Stimulated activated effector memory CD8-positive, alpha-beta T cell treated with anti-CD3 and anti-CD28 coated beads, Interleukin-12 subunit alpha, Interleukin-12 subunit beta, amount 100 ng/mL, for 72 hours (primary cell): ENCODE measurements at regions not wholly inside any gene's neighbourhood (a gene's known extent, or its start where the extent isn't known, plus 50 kb on each side); places are given as distances from the start of the nearest gene placed in this dataset.

ENCODE experiments used
- ATAC-seq: fragments of 150-1000 bp; cut with Tn5 transposase; 2 replicates; pipeline ENCODE4 v1.10.0; 2021
- DNase-seq, 2 donors: peaks; one replicate each; pipeline ENCODE4 v3.0.0; 2021 to 2022; ENCODE audit warnings: low spot score in 2 of 2
- H3K27ac Mint-ChIP-seq: one replicate; pipeline ENCODE4 v1.8.0; 2022; ENCODE audit warnings: mild to moderate bottlenecking, mixed read lengths
- H3K36me3 Mint-ChIP-seq: one replicate; pipeline ENCODE4 v1.8.0; 2022; ENCODE audit warnings: mild to moderate bottlenecking, mixed read lengths
- H3K4me1 Mint-ChIP-seq: one replicate; pipeline ENCODE4 v1.8.0; 2022; ENCODE audit warnings: mixed read lengths
- H3K4me3 Mint-ChIP-seq: one replicate; pipeline ENCODE4 v1.8.0; 2022; ENCODE audit warnings: mild to moderate bottlenecking, mixed read lengths
- H3K9me3 Mint-ChIP-seq: one replicate; pipeline ENCODE4 v1.8.0; 2022; ENCODE audit warnings: mixed read lengths

DNA sequence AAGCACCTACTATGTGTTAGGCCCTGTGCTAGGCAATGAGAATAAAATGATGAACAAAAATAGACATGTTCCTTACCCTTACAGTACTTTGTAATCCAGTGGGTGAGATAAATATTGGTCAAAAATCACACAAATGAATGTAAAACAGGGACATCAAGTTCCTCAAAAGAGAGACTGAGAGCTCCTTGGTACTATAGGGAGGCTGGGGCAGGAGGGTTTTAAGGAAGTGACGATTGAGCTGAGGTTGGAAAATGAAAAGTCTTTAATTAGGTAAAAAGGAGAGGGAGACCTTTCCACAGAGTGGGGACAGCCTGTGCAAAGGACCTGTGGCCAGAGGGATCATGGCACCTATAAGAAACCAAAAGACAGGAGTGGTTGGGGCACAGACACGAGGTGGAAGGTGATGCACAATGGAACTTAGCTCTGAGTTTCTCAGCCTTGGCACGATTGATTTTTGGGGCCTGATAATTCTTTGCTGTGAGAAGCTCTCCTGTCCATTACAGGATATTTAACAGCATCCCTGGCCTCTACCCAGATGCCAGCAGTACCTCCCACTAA, 140.3 kb downstream of the CEP57L1 start:
- H3K4me1 Mint-ChIP-seq = peaks cover 18% of the 10 kb centered on the region

DNA sequence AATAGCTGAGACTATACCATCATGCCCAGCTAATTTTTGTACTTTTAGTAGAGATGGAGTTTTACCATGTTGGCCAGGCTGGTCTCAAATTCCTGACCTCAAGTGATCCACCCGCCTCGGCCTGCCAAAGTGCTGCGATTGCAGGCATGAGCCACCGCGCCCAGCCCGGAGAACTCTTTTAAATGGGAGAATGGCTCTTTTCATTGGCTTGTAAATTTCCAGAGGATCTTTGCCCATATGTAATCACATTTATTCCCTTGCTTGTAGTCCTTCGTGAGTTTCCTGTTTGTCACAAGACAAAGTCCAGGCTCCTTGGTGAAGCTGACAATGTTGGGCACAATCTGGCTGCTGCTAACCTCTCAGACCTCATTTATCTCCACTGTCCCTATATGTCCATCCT, 135.1 kb downstream of the CEP57L1 start:
- Mint-ChIP-seq H3K27ac (no peak overlapping the region), H3K4me1 (no peaks in the 10 kb centered on the region), H3K4me3 (no peak overlapping the region), H3K9me3 (no peaks in the 10 kb centered on the region), H3K36me3 (no peaks in the 10 kb centered on the region)
- DNase-seq (no peak), ATAC-seq (no peak)

More for the DNA sequence above, 140.3 kb downstream of the CEP57L1 start:
- ATAC-seq = no peak
- H3K4me3 Mint-ChIP-seq = no peak overlapping the region
- H3K27ac Mint-ChIP-seq = no peak overlapping the region
- H3K36me3 Mint-ChIP-seq = no peaks in the 10 kb centered on the region
- no peaks in the 10 kb centered on the region for H3K9me3 Mint-ChIP-seq
- no peak for DNase-seq

DNA sequence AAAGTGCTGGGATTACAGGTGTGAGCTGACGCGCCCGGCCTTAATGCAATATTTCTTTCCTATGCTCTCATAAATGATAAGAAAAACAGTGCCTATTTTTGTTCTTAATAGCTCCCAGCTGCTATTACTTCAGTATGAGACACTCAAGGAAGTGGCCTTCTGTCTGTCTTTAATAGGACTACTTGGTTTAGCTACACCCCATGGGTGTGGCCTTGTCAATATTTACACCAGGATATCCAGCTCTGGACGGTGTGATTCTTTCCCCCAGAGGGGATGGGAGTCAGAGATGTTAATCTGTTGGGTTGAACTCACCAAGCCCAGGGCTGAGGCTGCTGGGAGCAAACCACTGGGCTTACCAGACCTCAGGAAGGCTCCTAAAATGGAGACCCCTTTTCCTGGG, 134.2 kb downstream of the CEP57L1 start:
- no peak for ATAC-seq
- H3K27ac Mint-ChIP-seq = no peak overlapping the region

DNA sequence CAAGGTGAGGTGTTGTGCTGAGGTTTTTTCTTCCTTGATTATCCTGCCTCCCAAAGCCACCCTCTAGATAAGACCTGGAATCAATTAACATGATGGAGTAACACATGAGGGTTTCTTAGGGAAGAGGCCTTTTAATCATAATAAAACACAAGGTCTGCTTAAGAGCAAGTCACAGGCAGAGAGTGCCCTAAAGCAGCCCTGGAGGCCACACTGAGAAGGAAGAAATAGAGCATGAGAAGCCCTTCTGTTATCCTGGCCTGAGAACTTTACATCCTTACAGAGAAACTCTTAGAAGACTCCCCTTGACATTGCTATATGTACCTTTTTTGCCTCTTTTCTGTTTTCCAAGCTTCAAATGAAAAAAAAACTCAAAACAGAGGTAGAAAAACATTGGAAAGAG, 132.3 kb downstream of the CEP57L1 start:
- no peaks in the 10 kb centered on the region for H3K4me1 Mint-ChIP-seq
- H3K9me3 Mint-ChIP-seq = no peaks in the 10 kb centered on the region
- DNase-seq (no peak), ATAC-seq (no peak)
- no peak overlapping the region for H3K27ac Mint-ChIP-seq
- H3K36me3 Mint-ChIP-seq = no peaks in the 10 kb centered on the region
- no peak overlapping the region for H3K4me3 Mint-ChIP-seq

More for the DNA sequence above, 134.2 kb downstream of the CEP57L1 start:
- H3K36me3 Mint-ChIP-seq = no peaks in the 10 kb centered on the region
- DNase-seq = no peak
- H3K4me3 Mint-ChIP-seq = no peak overlapping the region
- no peaks in the 10 kb centered on the region for H3K9me3 Mint-ChIP-seq
- H3K4me1 Mint-ChIP-seq = no peaks in the 10 kb centered on the region

DNA sequence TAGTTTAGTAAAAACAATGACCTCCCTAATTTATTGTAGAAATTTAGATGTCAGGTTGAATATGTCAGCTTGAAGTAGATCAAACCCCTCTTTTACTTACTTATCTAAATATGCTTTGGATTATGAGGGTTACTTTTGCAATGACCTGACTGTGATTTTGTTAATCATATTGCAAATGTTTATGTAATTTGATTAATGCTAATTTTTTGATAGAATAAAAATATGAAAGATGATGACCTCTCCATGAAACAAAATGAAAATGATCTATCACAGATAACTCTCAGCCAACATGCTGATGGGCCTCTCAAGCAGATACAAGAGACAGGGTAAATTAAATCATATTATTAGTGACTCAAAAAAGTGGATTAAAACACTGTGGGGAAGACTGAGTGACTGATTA, 131.0 kb downstream of the CEP57L1 start:
- no peaks in the 10 kb centered on the region for H3K36me3 Mint-ChIP-seq
- no peak for DNase-seq
- H3K4me1 Mint-ChIP-seq = no peaks in the 10 kb centered on the region
- H3K27ac Mint-ChIP-seq = no peak overlapping the region
- no peaks in the 10 kb centered on the region for H3K9me3 Mint-ChIP-seq
- ATAC-seq = no peak
- H3K4me3 Mint-ChIP-seq = no peak overlapping the region

DNA sequence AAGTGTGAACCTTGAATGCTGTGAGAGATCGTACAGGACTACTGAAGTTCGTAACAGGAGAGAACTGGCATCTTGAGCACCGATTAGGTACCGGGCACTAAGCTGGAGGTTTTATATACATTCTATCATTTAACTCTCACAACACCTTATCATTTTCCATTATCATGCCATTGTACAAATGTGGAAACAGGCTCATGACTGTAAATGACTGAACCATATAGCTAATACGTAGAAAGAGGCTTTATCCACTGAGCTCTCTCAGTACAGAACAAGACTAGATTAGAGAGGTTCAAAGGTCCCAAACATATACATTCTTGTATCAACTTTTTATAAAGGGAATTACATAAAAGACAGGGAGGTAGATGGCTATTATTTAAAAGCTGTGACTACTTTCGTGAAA, 130.6 kb downstream of the CEP57L1 start:
- Mint-ChIP-seq H3K36me3 (no peaks in the 10 kb centered on the region), H3K9me3 (no peaks in the 10 kb centered on the region), H3K27ac (no peak overlapping the region), H3K4me3 (no peak overlapping the region), H3K4me1 (peaks cover 3% of the 10 kb centered on the region)
- ATAC-seq (no peak), DNase-seq (no peak)

DNA sequence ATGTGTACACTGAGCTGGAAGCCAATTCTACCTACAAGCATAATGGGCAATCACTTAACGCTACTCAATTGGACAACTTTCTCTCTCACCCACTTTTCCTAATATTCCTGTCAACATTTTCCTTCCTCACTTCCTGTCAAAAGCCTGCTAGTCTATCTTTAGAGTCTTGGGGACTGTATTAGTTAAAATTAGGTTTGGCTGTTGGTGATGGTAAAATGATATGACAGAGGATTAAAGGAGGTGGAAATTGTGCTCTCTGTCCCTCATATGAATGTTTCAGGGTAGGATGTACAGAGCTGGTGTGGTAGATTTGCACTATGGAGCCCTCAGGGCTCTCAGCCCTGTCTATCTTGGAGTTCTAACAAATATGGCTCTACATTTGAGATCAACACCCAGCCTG, 129.7 kb downstream of the CEP57L1 start:
- H3K4me1 Mint-ChIP-seq = peaks cover 12% of the 10 kb centered on the region
- DNase-seq = no peak
- no peak overlapping the region for H3K4me3 Mint-ChIP-seq

DNA sequence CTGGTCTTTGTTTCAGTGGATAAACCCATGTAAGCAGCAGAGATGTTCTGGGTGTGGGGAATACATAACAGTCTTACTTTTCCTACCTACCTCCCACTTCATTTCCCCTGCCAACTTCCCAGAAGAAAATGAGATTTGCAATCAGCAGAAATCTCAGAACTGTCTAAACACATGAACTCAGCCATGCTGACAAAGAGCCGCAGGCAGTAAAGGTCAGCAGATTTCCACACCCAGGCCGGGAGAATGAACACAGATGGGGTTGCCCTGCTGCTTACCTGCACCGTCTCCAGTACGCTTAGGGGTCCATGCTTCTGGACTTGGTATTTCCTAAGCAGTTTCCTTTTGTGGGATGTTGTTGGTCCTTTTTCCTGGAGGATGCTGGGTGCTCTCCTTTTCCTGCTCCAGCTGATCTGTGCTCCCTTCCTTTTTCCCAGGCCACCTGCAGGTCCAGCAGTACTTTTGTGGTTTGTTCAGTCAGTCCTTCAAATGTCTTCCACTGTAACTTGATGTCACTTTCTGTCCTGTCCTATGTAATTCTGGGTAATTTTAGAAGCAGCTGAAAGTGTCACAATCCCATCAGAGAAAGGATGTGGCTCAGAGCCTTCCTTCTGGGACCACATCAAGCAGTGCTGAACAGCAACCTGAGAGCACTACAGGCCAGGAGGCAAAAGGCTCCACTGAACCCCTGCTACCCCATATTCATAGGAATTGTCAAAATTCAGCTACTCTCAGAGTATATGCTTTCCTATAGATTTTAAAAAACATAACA, 129.0 kb downstream of the CEP57L1 start:
- Mint-ChIP-seq H3K4me1 (peaks cover 13% of the 10 kb centered on the region), H3K27ac (no peak overlapping the region), H3K4me3 (no peak overlapping the region), H3K36me3 (no peaks in the 10 kb centered on the region), H3K9me3 (no peaks in the 10 kb centered on the region)
- DNase-seq = no peak
- ATAC-seq = no peak

More for the DNA sequence above, 129.7 kb downstream of the CEP57L1 start:
- no peak for ATAC-seq
- Mint-ChIP-seq H3K27ac (no peak overlapping the region), H3K9me3 (no peaks in the 10 kb centered on the region), H3K36me3 (no peaks in the 10 kb centered on the region)

DNA sequence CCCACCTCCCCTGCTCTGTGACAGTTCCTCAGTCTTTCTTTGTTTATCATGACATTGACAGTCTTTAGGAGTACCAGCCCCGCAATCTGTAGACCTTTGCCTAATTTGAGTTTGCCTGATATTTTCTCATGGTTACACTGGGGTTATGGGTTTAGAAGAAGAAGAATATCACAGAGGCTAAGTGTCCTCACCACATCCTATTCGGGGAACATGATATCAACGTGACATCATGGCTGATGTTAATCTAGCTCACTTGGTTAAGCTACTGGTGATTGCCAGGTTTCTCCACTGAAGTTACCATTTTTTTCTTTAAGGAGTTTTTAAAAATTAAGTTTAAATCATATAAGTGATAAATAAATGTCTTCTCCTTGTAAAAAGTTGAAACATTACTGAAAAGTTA, 127.5 kb downstream of the CEP57L1 start:
- ATAC-seq (no peak), DNase-seq (no peak)
- H3K36me3 Mint-ChIP-seq = no peaks in the 10 kb centered on the region
- peaks cover 13% of the 10 kb centered on the region for H3K4me1 Mint-ChIP-seq
- H3K9me3 Mint-ChIP-seq = no peaks in the 10 kb centered on the region
- H3K27ac Mint-ChIP-seq = no peak overlapping the region
- no peak overlapping the region for H3K4me3 Mint-ChIP-seq

DNA sequence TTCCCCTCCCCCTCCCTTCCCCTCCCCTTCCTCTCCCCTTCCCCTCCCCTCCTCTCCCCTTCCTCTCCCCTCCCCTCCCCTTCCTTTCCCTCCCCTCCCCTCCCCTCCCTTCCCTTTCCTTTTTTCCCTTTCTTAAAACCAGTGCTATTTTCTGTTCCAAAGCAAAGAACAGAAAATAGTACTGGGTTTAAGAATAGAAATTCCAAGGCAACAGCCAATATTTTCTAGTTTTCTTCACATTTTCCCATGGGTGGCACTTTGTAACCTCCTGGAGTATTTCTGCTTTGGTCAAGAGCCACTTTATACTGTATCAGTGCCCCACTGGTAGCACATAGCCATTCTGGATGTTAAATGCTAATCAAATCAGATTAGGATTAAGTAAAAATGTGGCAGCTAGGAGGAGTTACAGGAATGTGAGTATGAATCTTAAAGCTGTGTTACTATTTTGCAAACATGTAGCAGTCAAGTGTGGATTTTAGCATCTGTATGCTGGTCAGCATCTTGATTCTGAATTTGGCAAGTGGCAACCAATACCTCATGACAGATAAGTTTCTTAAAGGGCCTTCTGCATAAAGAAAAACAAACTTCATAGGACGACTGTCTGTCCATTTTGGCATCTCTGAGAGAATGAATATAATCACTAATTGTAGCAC, 126.4 kb downstream of the CEP57L1 start:
- peaks cover 13% of the 10 kb centered on the region for H3K4me1 Mint-ChIP-seq
- H3K36me3 Mint-ChIP-seq = no peaks in the 10 kb centered on the region
- no peak overlapping the region for H3K27ac Mint-ChIP-seq
- H3K9me3 Mint-ChIP-seq = no peaks in the 10 kb centered on the region
- no peak for ATAC-seq
- H3K4me3 Mint-ChIP-seq = no peak overlapping the region
- no peak for DNase-seq
